Panc1 (cell line): ENCODE measurements at regions not wholly inside any gene's neighbourhood (a gene's known extent, or its start where the extent isn't known, plus 50 kb on each side); places are given as distances from the start of the nearest gene placed in this dataset.

Source experiments
- ATAC-seq: fragments of 200-7000 bp; cut with Tn5 transposase; 2 replicates; pipeline ENCODE4 v1.9.1; 2020; ENCODE audit warnings: mild to moderate bottlenecking, moderate library complexity
- BruUV-seq: library from RNA; stranded (reverse); fragments of 400-500 nt; replicated peaks from 2 replicates; lab custom pipeline; 2021; lab: Mats Ljungman, UMichigan
- CTCF ChIA-PET: fragments of 300-600 bp; sonication (Branson Sonifier 250); formaldehyde crosslinking; loops from one replicate; lab custom pipeline; 2022; ENCODE audit warnings: antibody characterized with exemption; lab: Charles Lee
- POLR2A ChIA-PET: fragments of 300-600 bp; sonication (Branson Sonifier 250); formaldehyde crosslinking; loops from one replicate; lab custom pipeline; 2022; ENCODE audit warnings: antibody characterized with exemption; lab: Charles Lee
- DNase-seq: peaks from one replicate; pipeline ENCODE4 v3.0.0-alpha.2; 2010; ENCODE audit warnings: low read depth, low spot score
- H3K27ac ChIP-seq: 2 replicates; pipeline ENCODE4 v1.5.1; 2011; ENCODE audit warnings: mild to moderate bottlenecking, low read length, inconsistent platforms
- H3K27me3 ChIP-seq: fragments of 200-500 bp; sonication (Bioruptor generic); 2 replicates; pipeline ENCODE4 v1.6.0; 2014; ENCODE audit warnings: low read length, inconsistent platforms; ENCODE audit not compliant: control insufficient read depth, insufficient read depth
- H3K36me3 ChIP-seq: fragments of 200-500 bp; sonication (Bioruptor generic); 2 replicates; pipeline ENCODE4 v1.5.1; 2014; ENCODE audit warnings: inconsistent platforms, mild to moderate bottlenecking, low read length, moderate library complexity; ENCODE audit not compliant: control insufficient read depth, insufficient read depth
- H3K4me1 ChIP-seq: 2 replicates; pipeline ENCODE4 v1.5.1; 2011; ENCODE audit warnings: inconsistent platforms, mild to moderate bottlenecking, low read length, moderate library complexity; ENCODE audit not compliant: control insufficient read depth, insufficient read depth
- H3K4me3 ChIP-seq, 2 experiments: 2 replicates each; pipeline ENCODE4 v1.5.1; 2011 to 2012; ENCODE audit warnings: low read depth in 2 of 2, low read length in 2 of 2, mild to moderate bottlenecking in 2 of 2, inconsistent platforms in 1 of 2, moderate library complexity in 1 of 2
- H3K9me3 ChIP-seq: fragments of 200-500 bp; sonication (Bioruptor generic); 2 replicates; pipeline ENCODE4 v1.5.1; 2014; ENCODE audit warnings: low read depth, mild to moderate bottlenecking, inconsistent platforms, low read length, moderate library complexity; ENCODE audit not compliant: control insufficient read depth, insufficient read depth
- CTCF ChIP-seq: fragments of 450-650 bp; IDR thresholded peaks from 2 replicates; pipeline ENCODE4 v1.5.1; 2017; ENCODE audit warnings: mild to moderate bottlenecking
- POLR2AphosphoS5 ChIP-seq: IDR thresholded peaks from 2 replicates; pipeline ENCODE4 v1.6.1; 2012; ENCODE audit warnings: mild to moderate bottlenecking, low read depth, low read length, moderate library complexity
- REST ChIP-seq, 2 experiments: IDR thresholded peaks; 2 replicates each; pipeline ENCODE4 v1.6.1; 2011 to 2012; ENCODE audit warnings: low read depth in 2 of 2, control low read depth in 1 of 2, low read length in 1 of 2, mild to moderate bottlenecking in 1 of 2, moderate library complexity in 1 of 2; ENCODE audit not compliant: insufficient read depth in 1 of 2
- SIN3A ChIP-seq: IDR thresholded peaks from 2 replicates; pipeline ENCODE4 v1.6.1; 2012; ENCODE audit warnings: low read depth, mild to moderate bottlenecking, low read length, moderate library complexity, borderline replicate concordance; ENCODE audit not compliant: insufficient read depth
- TCF7L2 ChIP-seq: IDR thresholded peaks from 2 replicates; pipeline ENCODE4 v1.6.1; 2011; ENCODE audit warnings: mild to moderate bottlenecking, low read depth, low read length, inconsistent platforms
- in situ Hi-C: cut with HindIII; loops from 2 replicates; pipeline ENCODE4 v1.10.0; 2016; ENCODE audit warnings: low sequenced_read_pairs, low pct_unique_long_range_greater_than_20kb
- intact Hi-C: fragments of 100-400 bp; cut with micrococcal nuclease; formaldehyde crosslinking; loops from one replicate; pipeline ENCODE4 v1.10.0; 2022; ENCODE audit not compliant: unreplicated experiment

DNA sequence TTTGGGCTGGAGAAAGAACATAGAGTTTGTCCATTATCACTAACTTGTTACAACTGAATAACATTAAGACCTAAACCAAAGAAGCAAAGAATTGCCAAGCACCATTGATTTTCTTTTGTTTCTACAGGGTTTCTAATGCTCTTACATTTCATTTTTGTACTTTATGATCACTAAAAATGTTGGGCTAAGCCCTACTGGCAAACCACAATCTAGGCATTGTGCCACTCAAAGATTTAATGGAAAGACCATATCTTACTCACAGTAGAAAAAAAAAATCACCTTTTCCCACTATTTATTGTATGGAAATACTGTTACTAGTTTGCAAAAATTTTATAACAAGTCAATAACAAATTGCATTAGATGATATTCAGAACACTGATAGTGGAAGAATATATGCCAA, 447.4 kb upstream of the PKDCC start:
- intact Hi-C loops: no loop called here
- TF ChIP-seq TCF7L2 (no peak), POLR2AphosphoS5 (no peak), REST (IDR thresholded peaks at IDR 0.05; ENCODE audit: insufficient read depth in 1 of 2, low read depth in 2 of 2, low read length in 1 of 2) (no peak), CTCF (no peak), SIN3A (no peak)
- ChIA-PET POLR2A (no interaction called here), CTCF (no interaction called here)
- H3K27me3 ChIP-seq: no peaks in the 10 kb centered on the region
- H3K9me3 ChIP-seq: no peaks in the 10 kb centered on the region
- in situ Hi-C loops: no loop called here
- no TSS peak for BruUV-seq
- no peaks in the 10 kb centered on the region for H3K4me1 ChIP-seq
- no peak overlapping the region for H3K4me3 ChIP-seq
- no peak for ATAC-seq
- no peak overlapping the region for H3K27ac ChIP-seq
- no peak for DNase-seq
- no peaks in the 10 kb centered on the region for H3K36me3 ChIP-seq

DNA sequence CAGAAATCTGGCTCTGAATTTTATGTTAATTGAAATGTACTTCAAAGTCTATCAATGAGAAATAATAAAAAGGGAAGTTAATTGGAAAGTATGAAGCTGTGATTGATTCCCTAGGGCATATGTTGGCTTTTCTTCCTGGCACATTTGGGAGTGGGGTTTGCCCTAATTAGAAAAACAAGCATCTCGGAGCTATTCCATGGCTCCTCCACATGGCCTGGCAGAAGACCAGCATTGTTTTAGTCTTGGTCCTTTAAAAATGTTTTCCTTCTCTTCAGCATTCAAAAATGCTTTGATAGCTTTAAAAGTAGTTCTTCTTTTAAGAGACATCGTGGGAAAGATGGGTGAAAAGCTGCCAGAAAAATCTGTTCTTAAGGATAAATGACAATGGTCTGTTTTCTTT, 445.5 kb upstream of the PKDCC start:
- H3K4me1 ChIP-seq: no peaks in the 10 kb centered on the region
- in situ Hi-C loops: no loop called here
- intact Hi-C loops: no loop called here
- no peak overlapping the region for H3K4me3 ChIP-seq
- CTCF ChIA-PET: no interaction called here
- no peaks in the 10 kb centered on the region for H3K27me3 ChIP-seq
- H3K9me3 ChIP-seq: no peaks in the 10 kb centered on the region
- no TSS peak for BruUV-seq
- TF ChIP-seq TCF7L2 (no peak), SIN3A (no peak), POLR2AphosphoS5 (no peak)
- no peak overlapping the region for H3K27ac ChIP-seq
- POLR2A ChIA-PET: no interaction called here
- DNase-seq (no peak), ATAC-seq (no peak)
- H3K36me3 ChIP-seq: no peaks in the 10 kb centered on the region

DNA sequence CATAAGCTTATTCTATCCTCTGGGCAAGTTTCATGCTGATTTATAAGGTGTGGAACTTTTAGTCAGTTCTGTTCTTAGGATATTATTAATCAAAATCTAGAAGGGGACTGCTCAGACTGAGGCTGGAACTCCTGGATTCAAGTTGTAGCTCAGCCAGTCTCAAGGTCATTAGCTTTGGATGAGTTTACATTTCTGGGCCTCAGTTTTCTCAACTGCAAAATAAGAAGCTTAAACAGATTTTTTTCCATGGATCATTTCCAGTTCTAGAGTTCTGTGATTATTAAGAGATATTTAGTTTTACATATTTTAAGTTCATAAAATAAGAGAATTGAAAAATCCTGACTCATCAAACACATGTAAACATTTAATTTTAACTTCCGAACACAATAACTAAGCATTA, 442.5 kb upstream of the PKDCC start:
- POLR2A ChIA-PET: no interaction called here
- H3K4me3 ChIP-seq: no peak overlapping the region
- intact Hi-C loops: no loop called here
- no TSS peak for BruUV-seq
- in situ Hi-C loops: no loop called here
- H3K36me3 ChIP-seq: no peaks in the 10 kb centered on the region
- H3K27ac ChIP-seq: no peak overlapping the region
- CTCF ChIA-PET: no interaction called here
- ATAC-seq (no peak), DNase-seq (no peak)
- H3K9me3 ChIP-seq: no peaks in the 10 kb centered on the region
- no peaks in the 10 kb centered on the region for H3K4me1 ChIP-seq
- TF ChIP-seq POLR2AphosphoS5 (no peak), SIN3A (no peak), TCF7L2 (no peak), CTCF (no peak), REST (IDR thresholded peaks at IDR 0.05; ENCODE audit: insufficient read depth in 1 of 2, low read depth in 2 of 2, low read length in 1 of 2) (no peak)
- H3K27me3 ChIP-seq: no peaks in the 10 kb centered on the region
